Islet of Langerhans (tissue), 1 donor: ENCODE measurements at regions not wholly inside any gene's neighbourhood (a gene's known extent, or its start where the extent isn't known, plus 50 kb on each side); places are given as distances from the start of the nearest gene placed in this dataset.

Experiments
- FAIRE-seq: peaks from one replicate; lab custom pipeline; 2011; peaks lifted over from hg19 to GRCh38; lab: Jason Lieb, UNC

GRCh38 chr14:39977198-39977597, 545.0 kb upstream of the FBXO33 start:
- no peak for FAIRE-seq

- FAIRE-seq, result no peak
Observed at GRCh38 chr14:39974036-39974435, 541.8 kb upstream of the FBXO33 start.

DNA sequence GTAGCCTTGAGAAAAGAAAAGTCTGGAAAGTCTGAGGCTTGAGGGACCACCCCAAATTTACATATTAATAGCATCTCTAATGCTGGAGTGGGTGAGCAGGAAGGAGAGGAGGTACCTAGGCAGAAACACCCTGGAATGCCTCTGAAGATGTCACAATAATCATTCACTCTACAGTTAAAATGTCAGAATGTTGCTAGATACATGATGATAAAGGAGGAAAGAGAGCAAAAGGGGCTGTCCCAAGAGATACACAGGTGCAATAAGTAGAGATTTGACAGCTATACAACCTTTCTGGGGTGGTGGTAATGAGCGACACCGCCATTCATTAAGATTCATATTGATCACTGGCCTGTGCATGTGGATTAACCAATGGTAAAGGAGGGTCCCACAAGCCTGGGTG, 540.5 kb upstream of the FBXO33 start:
- no peak for FAIRE-seq

- no peak for FAIRE-seq
Observed at GRCh38 chr14:39967885-39968284, 535.7 kb upstream of the FBXO33 start.

DNA sequence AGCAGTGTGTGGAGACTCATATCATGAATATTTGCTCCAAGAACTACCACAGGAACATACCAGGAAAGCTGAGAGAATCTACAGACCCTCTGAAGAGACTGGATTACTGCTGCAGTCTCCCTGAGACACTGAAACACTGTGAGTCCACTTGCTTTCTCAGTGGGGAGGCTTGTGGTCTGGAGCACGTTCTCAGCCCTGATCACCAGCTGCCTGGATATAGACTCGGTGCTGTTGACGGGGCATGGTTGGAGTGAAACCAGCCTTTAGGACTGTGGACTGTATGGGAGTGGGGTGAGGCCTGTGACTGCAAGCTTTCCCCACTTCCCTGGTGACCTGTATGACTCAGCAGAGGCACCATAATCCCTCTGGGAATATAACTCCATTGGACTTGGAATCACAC, 525.8 kb upstream of the FBXO33 start:
- no peak for FAIRE-seq

DNA sequence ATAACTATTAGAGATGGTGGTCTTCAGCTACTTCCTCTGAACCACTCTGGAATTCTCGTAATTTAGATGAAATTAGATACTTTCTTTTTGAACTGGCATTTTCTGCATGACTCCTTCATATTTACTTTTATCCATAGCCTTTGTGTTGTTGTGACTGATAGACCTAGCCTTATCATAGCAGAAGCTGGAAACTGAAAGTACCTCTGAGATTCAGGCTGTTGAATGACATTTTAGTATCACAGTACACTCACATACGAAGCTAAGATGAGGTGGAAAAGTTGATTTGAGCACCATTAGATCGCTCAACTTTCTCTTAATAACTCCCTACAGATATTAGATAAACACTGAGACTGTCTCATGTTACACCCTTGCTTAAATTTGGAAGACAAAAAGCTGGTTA, 525.1 kb upstream of the FBXO33 start:
- FAIRE-seq, result no peak

- FAIRE-seq, result no peak
Observed at GRCh38 chr14:39956372-39956771, 524.1 kb upstream of the FBXO33 start.

DNA sequence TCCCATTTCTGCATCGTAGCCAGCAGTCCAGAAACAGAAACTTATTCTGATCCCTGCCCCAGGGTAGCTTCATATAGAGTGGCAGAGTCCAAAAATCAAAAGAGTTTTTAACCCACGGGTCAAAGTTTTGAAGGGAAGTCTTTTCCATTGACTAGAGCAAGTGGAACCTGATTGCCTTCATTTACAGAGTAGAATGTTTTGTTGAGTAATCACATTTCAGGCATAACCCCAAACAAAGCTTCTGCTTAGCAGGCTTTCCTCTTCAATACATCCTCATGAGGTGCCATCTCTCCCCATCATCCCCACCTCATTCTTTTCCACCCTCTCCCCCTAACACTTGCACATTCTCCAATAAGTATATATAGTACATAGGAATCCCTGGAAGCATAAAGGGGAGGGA, 516.0 kb upstream of the FBXO33 start:
- no peak for FAIRE-seq

DNA sequence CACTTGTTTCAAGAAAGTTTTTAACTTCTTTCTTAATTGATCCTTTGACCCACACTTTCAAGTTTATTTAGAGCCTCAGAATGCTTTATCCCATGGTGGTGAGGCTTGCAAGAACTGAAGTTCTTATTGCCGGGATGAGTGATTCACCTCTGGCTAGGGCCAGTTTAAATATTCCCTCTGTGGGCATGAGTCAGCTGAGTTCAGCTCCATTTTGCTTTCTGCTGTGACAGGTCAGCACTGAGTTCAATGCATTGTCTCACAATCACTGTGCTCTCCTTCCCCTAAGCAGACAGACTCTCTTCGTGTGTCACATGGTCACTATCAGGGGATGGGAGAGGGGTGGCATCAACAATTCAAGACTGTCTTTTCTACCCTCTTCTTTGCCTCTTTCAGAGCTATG, 514.6 kb upstream of the FBXO33 start:
- no peak for FAIRE-seq

DNA sequence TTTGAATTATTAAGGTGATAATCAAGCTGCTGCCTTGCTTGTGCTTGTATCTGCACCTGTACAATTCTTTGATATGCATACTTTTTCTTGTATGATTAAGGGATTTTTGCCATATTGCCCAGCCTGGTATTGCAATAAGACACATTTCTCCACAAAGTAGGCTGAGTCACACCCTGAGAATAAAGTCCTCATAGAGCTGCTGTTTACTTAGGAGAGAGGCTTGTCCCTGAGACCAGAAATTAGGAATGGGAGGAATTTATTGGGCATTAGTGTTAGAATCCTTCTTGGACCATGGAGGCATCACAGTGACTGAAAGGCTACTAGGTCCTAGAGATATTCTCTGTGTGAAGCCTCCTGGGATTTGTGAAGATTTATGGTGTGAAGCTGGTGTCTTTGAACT, 506.8 kb upstream of the FBXO33 start:
- no peak for FAIRE-seq

DNA sequence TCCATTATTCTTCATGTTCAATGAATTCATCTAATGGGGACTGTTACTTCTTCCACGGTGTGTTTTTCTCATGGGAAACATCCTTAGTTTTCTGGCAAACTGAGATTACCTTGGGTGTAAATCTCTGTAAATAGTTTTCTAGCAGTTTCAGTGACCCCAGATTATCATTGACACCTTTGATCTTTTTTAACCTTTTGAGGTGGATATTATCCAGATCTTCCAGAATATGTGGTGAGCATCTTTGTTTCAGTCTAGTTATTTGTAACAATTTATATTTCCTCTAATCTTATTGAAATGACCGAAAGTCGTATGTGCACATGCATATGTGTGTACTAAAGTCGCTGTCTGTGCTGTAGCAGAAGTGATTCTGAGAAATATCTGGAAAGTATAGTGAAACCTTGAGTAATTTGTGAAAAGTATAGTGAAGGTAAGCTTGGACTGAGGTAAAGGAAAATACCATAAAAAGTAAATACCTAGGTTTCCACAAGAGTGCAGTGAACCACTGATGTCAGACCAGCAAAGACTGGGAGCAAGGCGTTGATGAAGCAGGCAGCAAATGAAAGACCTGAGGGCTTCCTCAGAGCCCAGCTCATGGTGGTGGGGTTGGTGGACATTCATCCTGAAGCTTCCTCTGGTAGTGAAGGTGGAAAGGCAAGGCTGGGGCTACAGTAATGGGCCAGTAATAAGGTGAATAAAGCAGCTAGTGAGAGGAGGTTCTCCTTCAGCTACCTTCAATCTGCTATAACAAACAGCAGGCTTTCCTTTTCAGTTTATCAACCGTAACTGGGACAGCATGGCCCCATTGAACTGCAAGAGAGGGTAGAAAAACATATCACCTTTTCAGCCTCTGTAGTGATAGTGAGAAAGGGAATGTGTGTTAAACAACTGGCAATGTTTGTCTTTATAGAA, 480.2 kb upstream of the FBXO33 start:
- no peak for FAIRE-seq

GRCh38 chr14:39897657-39898056, 465.4 kb upstream of the FBXO33 start:
- no peak for FAIRE-seq

DNA sequence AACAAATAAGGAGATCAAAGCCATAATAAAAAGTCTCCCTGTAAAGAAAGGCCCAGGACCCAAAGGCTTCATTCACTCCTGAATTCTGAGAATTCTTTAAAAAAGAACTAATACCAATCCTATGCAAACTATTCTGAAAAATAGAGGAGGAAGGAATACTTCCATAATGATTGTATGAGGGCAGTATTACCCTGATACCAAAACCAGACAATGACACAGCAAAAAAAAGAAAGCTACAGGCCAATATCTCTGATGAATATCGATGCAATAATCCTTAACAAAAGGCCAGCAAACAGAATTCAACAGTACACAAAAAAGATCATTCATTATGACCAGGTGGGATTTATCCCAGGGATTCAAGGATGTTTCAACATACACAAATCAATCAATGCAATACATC, 457.8 kb upstream of the FBXO33 start:
- FAIRE-seq, result no peak

DNA sequence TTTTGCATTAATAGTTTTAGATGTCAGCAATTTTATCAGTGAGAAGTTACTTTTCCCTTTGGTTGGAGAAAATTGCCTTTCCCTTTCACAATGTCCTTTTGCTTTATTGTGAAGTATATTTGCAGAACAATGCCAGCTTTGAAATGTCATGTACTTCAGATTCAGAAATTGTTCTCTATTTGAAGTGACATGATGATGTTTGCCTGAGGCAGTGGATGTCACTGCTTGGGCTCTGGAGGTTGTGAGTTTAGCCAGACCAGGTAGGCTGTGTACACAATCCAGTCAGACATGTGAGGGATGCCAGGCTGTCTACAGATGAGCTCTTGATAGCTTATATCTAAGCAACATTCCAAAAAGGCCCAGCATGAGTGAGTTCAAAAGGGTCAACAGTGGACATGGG, 451.9 kb upstream of the FBXO33 start:
- no peak for FAIRE-seq

GRCh38 chr14:39880965-39881364, 448.7 kb upstream of the FBXO33 start:
- FAIRE-seq, result no peak

- no peak for FAIRE-seq
Observed at GRCh38 chr14:39880106-39880695, 448.0 kb upstream of the FBXO33 start.

GRCh38 chr14:39877577-39878190, 445.5 kb upstream of the FBXO33 start:
- FAIRE-seq, result no peak

- FAIRE-seq, result no peak
Observed at GRCh38 chr14:39876916-39877315, 444.7 kb upstream of the FBXO33 start.

- FAIRE-seq, result no peak
Observed at GRCh38 chr14:39875028-39875427, 442.8 kb upstream of the FBXO33 start.

GRCh38 chr14:39873791-39874190, 441.6 kb upstream of the FBXO33 start:
- no peak for FAIRE-seq

- FAIRE-seq, result no peak
Observed at GRCh38 chr14:39868949-39869348, 436.7 kb upstream of the FBXO33 start.

GRCh38 chr14:39868251-39868650, 436.0 kb upstream of the FBXO33 start:
- FAIRE-seq, result no peak

GRCh38 chr14:39863441-39863840, 431.2 kb upstream of the FBXO33 start:
- FAIRE-seq, result no peak

DNA sequence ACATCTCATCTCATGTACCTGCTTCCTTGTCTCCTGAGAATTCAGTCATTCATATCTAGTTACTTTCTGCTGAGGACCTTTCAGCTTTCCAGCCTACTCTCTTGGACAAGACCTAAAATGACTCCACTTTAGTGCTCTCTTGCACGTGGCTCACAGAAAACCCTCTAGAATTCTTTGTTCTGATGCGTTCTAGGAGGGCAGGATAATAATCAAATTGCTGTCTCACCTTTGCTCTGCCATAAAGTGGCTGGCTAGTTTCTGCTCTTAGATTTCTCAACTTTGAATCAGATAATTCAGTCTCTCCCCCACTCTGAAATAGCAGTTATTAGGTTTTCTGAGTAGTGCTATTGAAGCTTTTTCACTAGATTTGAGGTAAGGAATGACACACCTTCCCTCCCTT, 429.5 kb upstream of the FBXO33 start:
- no peak for FAIRE-seq
